CD4-positive, alpha-beta T cell (primary cell): ENCODE measurements at regions not wholly inside any gene's neighbourhood (a gene's known extent, or its start where the extent isn't known, plus 50 kb on each side); places are given as distances from the start of the nearest gene placed in this dataset.

Source experiments
- ATAC-seq: fragments of 200-7000 bp; cut with Tn5 transposase; one replicate; pipeline ENCODE4 v1.10.0; 2022; ENCODE audit warnings: mild to moderate bottlenecking; ENCODE audit not compliant: poor library complexity
- CTCF ChIA-PET: fragments of 350-600 bp; sonication (Branson Sonifier 250); formaldehyde crosslinking; loops from one replicate; lab custom pipeline; 2021; ENCODE audit warnings: antibody characterized with exemption, inconsistent platforms; lab: Charles Lee
- POLR2A ChIA-PET: fragments of 350-600 bp; sonication (Branson Sonifier 250); formaldehyde crosslinking; loops from one replicate; lab custom pipeline; 2021; ENCODE audit warnings: antibody characterized with exemption, inconsistent platforms; lab: Charles Lee
- DNase-seq, 14 experiments: peaks; one replicate each; pipeline ENCODE4 v3.0.0-alpha.2; 2013 to 2020; ENCODE audit warnings: mixed read lengths in 2 of 14
- H3K27ac ChIP-seq, 2 donors: one replicate each; pipeline versions ENCODE4 v1.5.1 to v1.7.0; 2013; ENCODE audit warnings: low read length in 2 of 2, low read depth in 1 of 2, mild to moderate bottlenecking in 1 of 2
- H3K27me3 ChIP-seq, 2 experiments: 1 replicate in 1 of 2; 2 replicates in 1 of 2; pipeline versions ENCODE4 v1.6.1 to v1.7.0; 2013; ENCODE audit warnings: low read length in 2 of 2, control low read depth in 1 of 2, mild to moderate bottlenecking in 1 of 2, moderate library complexity in 1 of 2; ENCODE audit not compliant: insufficient read depth in 2 of 2, control insufficient read depth in 1 of 2
- H3K36me3 ChIP-seq: one replicate; pipeline ENCODE4 v1.6.1; 2013; ENCODE audit warnings: low read length, control low read depth; ENCODE audit not compliant: insufficient read depth
- H3K4me1 ChIP-seq: one replicate; pipeline ENCODE4 v1.6.1; 2013; ENCODE audit warnings: low read length, control low read depth; ENCODE audit not compliant: insufficient read depth
- H3K4me3 ChIP-seq: one replicate; pipeline ENCODE4 v1.5.1; 2013; ENCODE audit warnings: mild to moderate bottlenecking, low read length, moderate library complexity
- H3K9me3 ChIP-seq, 2 experiments: 1 replicate in 1 of 2; 2 replicates in 1 of 2; pipeline versions ENCODE4 v1.6.1 to v1.7.0; 2013; ENCODE audit warnings: low read length in 2 of 2, mild to moderate bottlenecking in 2 of 2, control low read depth in 1 of 2, moderate library complexity in 1 of 2; ENCODE audit not compliant: control insufficient read depth in 1 of 2, insufficient read depth in 1 of 2
- H3K27ac Mint-ChIP-seq: one replicate; pipeline ENCODE4 v1.8.0; 2020; ENCODE audit warnings: mixed read lengths
- H3K27me3 Mint-ChIP-seq: one replicate; pipeline ENCODE4 v1.8.0; 2021; ENCODE audit warnings: mixed read lengths
- H3K36me3 Mint-ChIP-seq: one replicate; pipeline ENCODE4 v1.8.0; 2021; ENCODE audit warnings: low read depth, mixed read lengths
- H3K4me1 Mint-ChIP-seq: one replicate; pipeline ENCODE4 v1.8.0; 2021; ENCODE audit warnings: low read depth, mixed read lengths
- H3K4me3 Mint-ChIP-seq: one replicate; pipeline ENCODE4 v1.8.0; 2020; ENCODE audit warnings: mild to moderate bottlenecking, mixed read lengths
- H3K9me3 Mint-ChIP-seq: one replicate; pipeline ENCODE4 v1.8.0; 2020; ENCODE audit warnings: mixed read lengths
- CTCF ChIP-seq: fragments of 200-600 bp; IDR thresholded peaks from one replicate; pipeline ENCODE4 v1.8.0; 2022; ENCODE audit warnings: antibody characterized with exemption, mild to moderate bottlenecking
- intact Hi-C, 2 experiments: fragments of 100-400 bp; cut with DNase I in 1 of 2; cut with micrococcal nuclease in 1 of 2; formaldehyde crosslinking; loops; one replicate each; pipeline versions ENCODE4 v1.15.1 to v1.9.0; 2023 to 2025; cut with DNase I, micrococcal nuclease

GRCh38 chr7:35869810-35870209 is 69.0 kb downstream of the SEPTIN7 start:
- intact Hi-C loops = loop anchor here in 1 of 2 experiments (5.0 kb wide), 1 partner anchor 68 kb away; the partner anchor contains the start of gene SEPTIN7
- no peak overlapping the region for H3K4me3 ChIP-seq
- TF ChIP-seq CTCF = no peak
- Mint-ChIP-seq H3K27me3 (no peaks in the 10 kb centered on the region), H3K4me3 (no peak overlapping the region), H3K9me3 (no peaks in the 10 kb centered on the region), H3K36me3 (peaks cover 82% of the 10 kb centered on the region), H3K27ac (no peak overlapping the region), H3K4me1 (peaks cover 60% of the 10 kb centered on the region)
- H3K27ac ChIP-seq = no peak overlapping the region
- H3K9me3 ChIP-seq = no peaks in the 10 kb centered on the region
- H3K27me3 ChIP-seq = no peaks in the 10 kb centered on the region
- DNase-seq = no peak
- ATAC-seq = no peak
- no peaks in the 10 kb centered on the region for H3K4me1 ChIP-seq
- POLR2A ChIA-PET = no interaction called here
- CTCF ChIA-PET = interaction anchor here (1.5 kb wide), 1 partner anchor 214 kb away, joined by 3 read pairs; no protein-coding TSS in a partner anchor
- H3K36me3 ChIP-seq = peaks cover 50% of the 10 kb centered on the region

- Mint-ChIP-seq H3K4me3 (no peak overlapping the region), H3K36me3 (peaks cover 71% of the 10 kb centered on the region), H3K4me1 (peaks cover 42% of the 10 kb centered on the region), H3K9me3 (no peaks in the 10 kb centered on the region), H3K27ac (no peak overlapping the region), H3K27me3 (no peaks in the 10 kb centered on the region)
- H3K4me1 ChIP-seq = no peaks in the 10 kb centered on the region
- no peaks in the 10 kb centered on the region for H3K9me3 ChIP-seq
- TF ChIP-seq CTCF = no peak
- no peak overlapping the region for H3K4me3 ChIP-seq
- peaks cover 31% of the 10 kb centered on the region for H3K36me3 ChIP-seq
- H3K27me3 ChIP-seq = no peaks in the 10 kb centered on the region
- intact Hi-C loops = loop anchor here in 1 of 2 experiments (5.0 kb wide), 1 partner anchor 70 kb away; the partner anchor contains the start of gene SEPTIN7
- POLR2A ChIA-PET = no interaction called here
- no peak for DNase-seq
- no peak overlapping the region for H3K27ac ChIP-seq
- no peak for ATAC-seq
- CTCF ChIA-PET = no interaction called here
These were observed 71.0 kb downstream of the SEPTIN7 start for GRCh38 chr7:35871856-35872255.

- Histone ChIP-seq H3K27me3 (no peaks in the 10 kb centered on the region), H3K4me1 (no peaks in the 10 kb centered on the region), H3K27ac (no peak overlapping the region), H3K36me3 (peaks cover 27% of the 10 kb centered on the region), H3K9me3 (no peaks in the 10 kb centered on the region), H3K4me3 (no peak overlapping the region)
- POLR2A ChIA-PET = no interaction called here
- Mint-ChIP-seq H3K36me3 (peaks cover 69% of the 10 kb centered on the region), H3K4me1 (peaks cover 30% of the 10 kb centered on the region), H3K9me3 (no peaks in the 10 kb centered on the region), H3K27me3 (no peaks in the 10 kb centered on the region), H3K27ac (no peak overlapping the region), H3K4me3 (no peak overlapping the region)
- no peak for DNase-seq
- TF ChIP-seq CTCF = no peak
- CTCF ChIA-PET = interaction anchor here (0.7 to 1.0 kb wide), 2 partner anchors 70 to 173 kb away, joined by 3 to 4 read pairs; no protein-coding TSS in a partner anchor
- no peak for ATAC-seq
- intact Hi-C loops = loop anchor here in 1 of 2 experiments (5.0 kb wide), 1 partner anchor 73 kb away; the partner anchor contains the start of gene SEPTIN7
These were observed 74.0 kb downstream of the SEPTIN7 start for GRCh38 chr7:35874886-35875285.
